Fibroblast of the conjunctiva (primary cell): ENCODE measurements at regions not wholly inside any gene's neighbourhood (a gene's known extent, or its start where the extent isn't known, plus 50 kb on each side); places are given as distances from the start of the nearest gene placed in this dataset.
"Not testable (repeated sequence)": the region's sequence is repeated elsewhere in the genome, so short reads cannot be mapped to it uniquely, and the experiment has no call there.

ENCODE experiments used
- DNase-seq: peaks from one replicate; pipeline ENCODE4 v3.0.0-alpha.2; 2010; ENCODE audit warnings: low read depth

DNA sequence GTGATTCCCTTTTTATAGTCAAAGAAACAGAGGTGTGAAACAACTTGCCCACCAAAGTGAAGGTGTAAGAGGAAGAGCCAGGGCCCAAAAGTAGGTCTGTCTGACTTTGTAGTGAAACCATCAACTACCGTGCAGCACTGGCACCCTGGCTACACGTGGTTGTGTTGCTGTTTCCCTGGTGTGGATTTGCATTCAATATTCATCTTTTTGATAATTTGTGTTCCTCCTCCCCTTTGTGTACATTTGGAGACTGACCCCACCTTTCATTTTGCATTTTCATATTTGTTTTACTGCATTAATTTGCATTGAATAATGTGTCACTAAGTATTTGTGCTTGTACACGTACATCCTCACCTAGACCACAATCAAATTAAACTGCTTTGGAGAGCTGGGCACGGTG lies 873.8 kb upstream of the WWC1 start:
- DNase-seq = no peak

DNA sequence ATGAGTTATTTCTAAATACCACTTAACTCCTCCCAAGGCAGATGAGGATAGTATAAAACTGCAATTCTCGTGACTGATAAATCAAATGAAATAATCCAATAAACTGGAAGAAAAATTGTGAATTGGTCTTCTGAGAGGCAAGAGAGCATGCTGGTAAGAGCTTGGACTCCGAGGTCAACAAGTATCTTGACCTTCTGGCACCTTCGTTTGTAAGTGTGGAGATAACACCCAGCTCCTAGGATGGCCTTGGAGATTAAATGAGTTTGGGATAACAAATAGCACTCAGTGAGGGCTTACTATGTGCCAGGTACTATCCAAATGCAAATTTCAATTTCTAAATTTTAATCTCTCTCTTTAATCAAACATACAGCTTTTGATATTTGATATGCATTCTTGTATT lies 866.3 kb upstream of the WWC1 start:
- DNase-seq = no peak

DNA sequence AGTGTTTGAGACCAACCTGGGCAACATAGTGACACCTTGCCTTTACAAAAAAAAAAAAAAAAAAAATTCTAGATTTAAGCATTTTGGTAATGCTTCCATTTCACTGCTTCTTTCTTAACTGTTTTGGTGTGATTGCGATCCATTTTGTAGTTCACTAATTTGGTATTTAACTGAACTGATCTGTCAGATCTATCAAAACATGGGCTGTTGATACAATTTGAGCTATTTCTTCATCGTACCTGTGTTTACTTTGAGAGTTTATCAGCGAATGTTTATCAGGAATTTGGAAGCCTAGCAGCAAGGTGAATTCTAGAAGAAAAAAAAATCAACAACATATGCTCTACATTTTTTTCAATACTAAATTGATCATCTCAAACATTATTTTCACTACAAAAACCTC lies 864.9 kb upstream of the WWC1 start:
- DNase-seq = no peak

DNA sequence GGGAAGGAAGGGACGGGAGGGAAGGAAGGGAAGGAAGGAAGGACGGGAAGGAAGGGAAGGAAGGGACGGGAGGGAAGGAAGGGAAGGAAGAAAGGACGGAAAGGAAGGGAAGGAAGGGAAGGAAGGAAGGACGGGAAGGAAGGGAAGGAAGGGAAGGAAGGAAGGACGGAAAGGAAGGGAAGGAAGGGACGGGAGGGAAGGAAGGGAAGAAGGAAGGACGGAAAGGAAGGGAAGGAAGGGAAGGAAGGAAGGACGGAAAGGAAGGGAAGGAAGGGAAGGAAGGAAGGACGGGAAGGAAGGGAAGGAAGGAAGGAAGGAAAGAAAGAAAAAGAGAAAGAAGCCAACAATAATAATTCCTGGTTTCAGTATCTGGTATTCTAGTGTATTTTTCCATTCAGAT lies 863.8 kb upstream of the WWC1 start:
- not testable (repeated sequence) for DNase-seq

DNA sequence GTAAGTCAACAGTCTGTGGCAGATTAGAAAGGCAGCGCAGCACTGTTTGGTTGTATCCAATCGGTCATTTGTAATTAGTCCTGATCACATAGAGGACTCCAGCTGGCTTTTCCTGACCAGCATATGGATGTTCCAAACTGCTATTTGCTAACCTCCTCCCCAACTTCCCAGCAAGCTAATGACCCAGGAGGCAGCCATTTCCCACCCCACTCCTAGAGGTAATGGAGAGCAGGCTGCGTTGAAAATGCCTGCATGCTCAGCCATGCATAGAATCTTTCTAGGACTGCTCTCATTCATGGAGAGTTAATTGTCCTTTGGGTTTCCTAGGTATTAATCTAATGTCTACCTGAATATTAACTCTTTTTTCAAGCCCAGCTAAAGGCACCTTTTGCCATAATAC lies 850.6 kb upstream of the WWC1 start:
- DNase-seq = no peak

DNA sequence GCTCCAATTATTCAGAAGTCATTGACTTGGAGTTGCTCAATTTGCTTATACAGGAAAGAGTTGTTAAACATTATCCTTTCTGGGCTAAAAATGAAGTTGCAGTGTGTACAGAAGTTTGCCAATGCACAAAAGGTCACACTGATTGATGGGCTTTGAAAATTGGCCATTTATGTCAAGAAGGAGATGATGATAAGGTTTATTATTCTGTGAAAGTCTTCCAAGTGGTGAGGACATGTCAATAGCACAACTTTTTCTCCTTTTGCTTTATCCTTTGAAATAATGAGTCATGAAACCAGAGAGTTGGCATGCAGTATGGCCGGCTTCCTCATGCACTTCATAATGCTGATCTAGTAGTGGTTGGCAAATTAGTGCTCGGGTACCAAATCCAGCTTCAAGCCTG lies 848.5 kb upstream of the WWC1 start:
- DNase-seq = no peak

DNA sequence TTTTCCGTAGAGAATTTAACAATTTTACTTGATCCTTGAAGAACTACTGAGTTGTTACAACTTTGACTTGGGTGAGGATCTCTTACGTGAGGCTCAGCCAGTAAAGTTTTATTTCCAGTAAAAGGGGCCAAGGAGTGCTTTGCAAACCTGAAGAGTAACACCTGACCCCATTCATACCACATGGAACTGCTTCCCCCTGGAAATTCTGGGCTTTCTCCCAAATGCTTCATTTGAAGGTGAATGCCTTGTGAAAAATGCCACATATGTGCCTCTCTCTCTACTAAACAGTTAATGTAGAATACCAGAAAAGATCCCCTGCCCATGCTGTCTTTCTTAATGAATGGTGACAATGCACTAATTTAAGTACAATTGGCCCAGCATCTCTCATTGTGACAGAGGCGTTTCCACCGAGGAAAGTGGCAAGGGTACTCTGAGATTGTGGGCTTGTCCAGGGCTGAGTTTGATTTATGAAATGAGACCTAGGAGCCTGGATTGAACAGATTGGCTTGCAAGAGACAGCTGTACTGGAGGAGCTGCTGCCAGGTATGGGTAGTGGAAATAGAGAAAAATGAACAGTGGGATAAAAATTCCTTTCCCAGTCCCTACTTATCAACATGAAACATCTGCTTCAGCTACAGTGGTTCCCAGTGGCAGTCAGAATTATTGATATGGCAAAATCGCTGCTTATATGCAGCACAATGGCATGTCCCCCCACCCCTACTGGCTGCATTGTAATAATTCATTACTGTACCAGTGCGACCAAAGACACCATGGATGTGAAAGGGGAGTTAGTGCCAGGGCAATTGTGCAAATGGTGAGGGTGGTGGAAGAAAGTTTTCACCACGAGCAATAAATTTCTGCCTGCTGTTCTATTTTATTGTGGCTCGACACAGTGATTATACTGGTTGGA lies 843.7 kb upstream of the WWC1 start:
- DNase-seq = no peak

DNA sequence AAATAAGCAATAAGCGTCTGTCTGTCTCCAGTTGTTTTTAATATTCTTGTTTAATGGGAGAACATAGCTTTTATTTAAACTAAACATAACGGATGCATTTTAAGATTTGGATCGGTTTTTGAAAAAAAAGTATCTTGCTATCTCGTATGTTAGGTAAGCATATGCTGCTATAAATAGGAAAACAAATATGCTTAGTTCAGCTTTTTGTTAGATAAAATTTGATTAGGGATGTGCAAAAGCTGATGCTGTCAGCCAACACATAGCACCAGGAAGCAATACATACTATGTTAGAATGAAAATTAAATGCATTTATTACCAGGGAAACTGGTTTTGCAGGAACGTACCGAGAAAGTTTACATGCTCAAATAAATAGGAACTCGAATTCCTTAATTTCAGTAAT lies 843.1 kb upstream of the WWC1 start:
- DNase-seq = no peak

DNA sequence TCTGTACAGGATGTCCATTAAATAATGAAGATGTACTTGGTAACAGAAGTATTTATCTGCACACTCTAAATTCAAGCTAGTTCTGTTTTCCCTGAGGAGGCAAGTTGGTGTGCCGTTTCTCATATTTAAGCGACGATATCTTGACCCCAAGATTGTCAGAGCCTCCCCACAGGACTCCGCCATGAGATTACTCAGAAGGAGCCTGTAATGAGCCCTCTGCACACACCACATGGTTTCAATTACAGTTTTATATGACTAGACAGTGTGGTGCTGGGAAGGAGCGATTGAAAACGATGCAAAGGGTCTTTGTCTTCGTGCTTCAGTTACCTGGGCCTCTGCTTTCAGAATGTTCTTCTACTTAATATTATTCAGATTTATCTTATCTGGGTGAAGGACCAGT lies 840.4 kb upstream of the WWC1 start:
- no peak for DNase-seq

DNA sequence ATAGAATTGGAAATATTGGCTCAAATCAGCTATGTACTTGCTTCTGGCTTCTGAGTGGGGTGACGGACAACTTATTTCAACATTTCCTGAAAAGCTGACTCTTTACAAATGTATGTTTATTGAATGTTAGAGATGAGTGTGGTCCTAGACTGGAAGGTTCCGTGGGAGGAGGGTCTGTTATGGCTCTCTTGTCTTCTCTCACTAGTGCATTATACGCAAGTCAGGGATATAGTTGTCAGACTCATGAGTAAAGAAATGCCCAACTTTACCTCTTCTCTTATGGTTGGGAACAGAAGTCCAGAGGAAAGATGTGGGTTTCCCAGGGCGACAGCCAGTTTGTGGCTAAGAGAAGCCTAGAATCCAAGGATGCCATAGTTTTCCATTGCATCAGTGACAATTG lies 839.3 kb upstream of the WWC1 start:
- no peak for DNase-seq

DNA sequence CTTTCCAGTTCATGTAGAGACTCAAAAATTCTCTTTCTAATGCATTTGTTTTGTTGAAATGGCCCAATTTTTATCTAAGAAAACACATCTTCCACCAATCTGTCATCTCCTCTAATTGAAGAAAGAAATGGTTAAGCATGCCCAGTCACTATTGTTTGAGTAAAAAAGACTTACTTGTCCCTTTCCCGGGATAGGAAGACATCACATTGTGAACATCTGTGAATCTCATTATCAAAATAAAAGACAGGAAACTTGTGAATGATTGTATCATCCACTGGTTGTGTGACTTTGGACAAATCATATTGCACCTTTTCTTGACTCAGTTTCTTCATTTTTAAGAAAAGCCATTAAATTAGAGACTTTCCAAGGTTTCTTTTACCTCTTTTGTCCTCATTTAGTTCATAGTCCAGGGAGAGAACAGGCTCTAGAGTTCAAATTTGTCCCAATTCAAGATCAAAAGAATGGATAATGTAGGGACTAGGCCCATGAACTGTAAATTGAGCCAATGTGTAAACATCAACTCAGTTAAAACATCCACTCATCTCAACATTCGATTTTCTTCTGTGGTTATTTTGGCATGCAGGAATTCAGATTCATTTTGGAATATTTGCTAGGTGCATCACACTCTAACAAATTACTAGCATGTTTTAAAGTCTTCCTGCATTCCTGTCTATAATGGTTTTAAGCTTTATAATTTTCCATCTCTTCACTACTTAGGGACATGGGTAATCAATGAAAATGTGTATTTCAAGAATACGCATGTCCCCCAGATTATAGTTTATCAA lies 838.0 kb upstream of the WWC1 start:
- no peak for DNase-seq

DNA sequence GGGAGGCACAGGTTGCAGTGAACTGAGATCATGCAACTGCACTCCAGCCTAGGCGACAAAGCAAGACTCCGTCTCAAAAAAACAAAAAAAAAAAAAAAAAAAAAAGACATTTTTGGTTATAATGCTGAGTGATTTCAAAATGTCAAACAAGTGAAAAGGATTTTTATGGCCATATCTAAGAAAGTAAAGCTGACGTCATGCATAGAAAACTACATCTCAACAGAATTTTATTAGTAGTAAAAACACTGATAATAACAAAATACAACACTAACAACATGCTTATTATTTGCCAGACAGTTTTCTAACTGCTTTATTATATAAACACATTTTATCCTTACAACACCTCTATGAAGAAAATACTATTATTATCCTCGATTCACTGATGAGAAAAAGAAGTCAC lies 833.0 kb upstream of the WWC1 start:
- DNase-seq = no peak

DNA sequence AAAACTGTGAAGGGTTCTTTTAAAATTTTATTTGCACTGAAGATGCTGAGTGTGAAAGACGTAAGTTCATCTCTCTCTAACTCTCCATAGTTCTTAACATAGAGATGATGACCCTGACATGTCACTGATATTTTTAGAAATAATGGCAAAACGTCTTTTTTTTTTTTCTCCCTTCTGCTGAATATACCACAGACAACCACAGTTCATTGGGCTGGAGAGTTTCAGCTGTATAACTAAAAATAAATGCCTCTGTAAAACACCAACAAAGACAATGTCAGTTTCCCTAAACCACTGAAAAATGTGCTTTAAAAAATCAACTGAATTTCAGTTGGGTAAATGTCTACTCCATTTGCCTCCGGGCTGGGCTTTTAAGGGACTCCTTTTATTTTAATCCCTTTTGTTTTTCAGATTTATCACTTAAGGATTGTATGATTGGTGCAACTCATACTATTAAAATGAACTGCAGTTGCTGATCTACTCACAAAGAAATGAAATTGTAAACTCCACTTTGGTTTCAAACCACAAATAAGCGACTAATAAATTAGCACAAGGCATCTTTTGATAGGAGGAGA lies 830.9 kb upstream of the WWC1 start:
- no peak for DNase-seq

DNA sequence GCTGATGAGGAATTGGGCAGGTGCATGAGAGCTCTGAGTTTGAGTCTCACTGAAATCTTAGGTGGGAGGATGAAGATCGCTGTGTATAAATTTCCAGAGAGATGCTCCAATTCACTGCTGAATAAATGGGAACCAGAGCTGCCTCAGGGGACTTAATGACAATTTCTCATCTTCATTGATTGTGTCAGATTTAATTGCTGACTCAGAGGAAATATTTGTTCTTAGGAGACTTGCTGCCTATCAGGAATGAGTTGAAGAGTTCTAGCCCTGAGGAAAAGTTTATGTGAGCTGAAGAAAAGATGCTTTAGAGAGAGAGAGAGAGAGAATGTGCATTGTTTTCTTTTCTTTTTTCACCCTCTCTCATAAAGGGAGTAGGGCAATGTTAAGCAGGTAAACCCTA lies 827.5 kb upstream of the WWC1 start:
- DNase-seq = no peak

DNA sequence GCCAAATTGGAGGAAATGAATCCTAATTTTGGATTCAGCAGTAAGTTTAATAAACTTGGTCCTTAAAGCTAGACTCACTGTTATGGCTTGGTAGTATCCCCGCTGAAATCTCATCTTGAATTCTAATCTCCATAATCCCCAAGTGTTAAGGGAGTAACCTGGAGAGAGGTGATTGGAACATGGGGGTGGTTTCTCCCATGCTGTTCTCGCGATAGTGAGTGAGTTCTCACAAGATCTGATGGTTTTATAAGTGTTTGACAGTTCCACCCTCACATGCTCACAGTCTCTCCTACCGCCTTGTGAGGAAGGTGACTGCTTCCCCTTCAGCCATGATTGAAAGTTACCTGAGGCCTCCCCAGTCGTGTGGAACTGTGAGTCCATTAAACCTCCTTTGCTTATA lies 824.5 kb upstream of the WWC1 start:
- DNase-seq = no peak

DNA sequence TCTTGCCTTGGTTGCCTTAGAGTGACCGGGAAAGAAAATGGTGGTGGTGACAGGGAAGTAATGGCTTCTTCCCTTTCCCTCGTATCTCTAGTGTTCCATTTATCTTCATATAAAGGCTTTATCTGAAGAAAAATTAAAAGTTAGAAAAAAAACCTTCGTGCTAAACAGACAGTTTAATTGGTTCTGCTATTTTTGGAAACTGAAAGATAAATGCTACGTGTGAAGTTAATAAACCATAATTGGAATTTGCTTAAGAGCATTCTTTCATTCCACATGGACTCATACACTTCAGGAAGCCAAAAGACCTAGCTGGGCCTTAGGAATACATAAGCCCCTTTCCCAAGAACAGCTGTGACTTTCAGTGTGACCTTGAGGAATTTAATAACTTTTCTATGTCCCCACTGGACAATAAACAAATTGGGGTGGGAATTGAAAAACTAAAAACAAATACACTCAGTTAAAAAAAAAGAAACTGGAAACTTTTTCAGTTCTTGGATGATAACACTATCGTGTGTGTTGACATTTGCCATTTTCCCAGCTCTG lies 818.8 kb upstream of the WWC1 start:
- DNase-seq = no peak

DNA sequence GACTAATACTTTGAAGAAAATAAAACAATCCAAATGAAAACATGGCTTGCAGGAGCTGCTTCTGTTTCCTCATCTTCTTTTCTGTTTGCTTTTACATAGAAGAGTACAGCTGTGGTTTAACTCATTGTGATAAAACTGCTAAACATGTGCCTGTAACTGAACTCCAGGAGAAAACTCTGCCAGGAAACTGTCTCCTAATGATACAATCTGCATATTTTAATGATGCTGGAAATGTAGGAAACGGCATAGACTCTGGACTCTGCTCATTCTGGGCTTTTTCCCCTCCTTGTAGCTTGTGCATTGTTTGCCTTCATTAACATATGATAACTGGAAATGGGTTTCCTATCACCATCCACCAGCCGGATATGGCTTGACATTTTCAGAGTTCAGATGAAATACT lies 813.3 kb upstream of the WWC1 start:
- no peak for DNase-seq

DNA sequence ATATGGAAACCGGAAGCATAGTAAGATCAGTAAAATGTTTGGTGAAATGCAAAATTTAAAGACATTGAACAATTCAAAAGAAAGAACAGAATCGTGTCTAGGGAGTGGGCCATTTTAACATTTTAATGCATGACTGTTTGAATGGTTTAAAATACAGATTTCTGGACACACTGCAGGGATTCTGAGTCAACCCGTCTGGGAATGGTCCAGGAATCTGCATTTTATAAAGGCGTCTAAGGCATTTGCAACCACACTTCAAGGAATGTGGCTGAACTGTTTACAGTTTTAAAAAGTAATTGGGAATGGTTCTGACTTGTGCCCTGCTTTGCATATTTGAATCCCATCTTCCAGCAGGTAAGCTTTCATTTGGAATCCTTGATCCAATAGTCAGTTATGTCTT lies 811.7 kb upstream of the WWC1 start:
- DNase-seq = no peak

DNA sequence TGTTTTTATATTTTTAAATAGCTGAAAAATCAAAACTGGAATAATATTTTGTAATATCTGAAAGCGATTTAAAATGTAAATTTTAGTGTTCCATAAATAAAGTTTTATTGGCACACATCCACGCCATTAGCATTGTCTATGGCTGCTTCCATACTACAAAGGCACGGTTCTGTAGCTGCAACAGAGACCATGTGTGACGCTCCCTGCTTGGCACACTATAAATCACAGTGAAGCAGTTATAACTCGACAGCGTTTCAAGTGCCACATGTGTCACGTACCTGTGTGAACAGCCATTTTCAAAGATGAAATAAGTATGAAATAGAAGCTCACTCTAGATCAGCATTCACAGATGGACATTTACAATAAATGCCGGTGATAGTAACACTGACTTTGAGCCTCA lies 810.1 kb upstream of the WWC1 start:
- no peak for DNase-seq

DNA sequence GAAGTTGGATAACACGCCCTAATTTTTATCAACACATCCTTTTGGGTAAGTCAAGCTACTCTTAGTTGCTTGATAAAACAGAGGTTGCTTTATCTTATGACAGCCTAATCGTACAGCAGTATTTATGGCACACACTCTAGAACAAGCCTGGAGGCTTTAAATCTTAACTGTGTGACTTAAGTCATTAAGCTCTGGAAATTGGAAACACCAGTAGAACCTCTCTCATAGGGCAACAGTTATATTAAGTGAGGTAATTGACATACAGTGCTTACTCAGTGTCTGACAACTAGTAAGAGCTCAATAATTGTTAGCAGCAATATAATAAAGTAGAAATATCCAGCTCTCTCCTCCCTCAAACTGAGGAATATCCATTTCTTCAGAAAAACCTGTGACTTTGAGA lies 808.9 kb upstream of the WWC1 start:
- DNase-seq = no peak

DNA sequence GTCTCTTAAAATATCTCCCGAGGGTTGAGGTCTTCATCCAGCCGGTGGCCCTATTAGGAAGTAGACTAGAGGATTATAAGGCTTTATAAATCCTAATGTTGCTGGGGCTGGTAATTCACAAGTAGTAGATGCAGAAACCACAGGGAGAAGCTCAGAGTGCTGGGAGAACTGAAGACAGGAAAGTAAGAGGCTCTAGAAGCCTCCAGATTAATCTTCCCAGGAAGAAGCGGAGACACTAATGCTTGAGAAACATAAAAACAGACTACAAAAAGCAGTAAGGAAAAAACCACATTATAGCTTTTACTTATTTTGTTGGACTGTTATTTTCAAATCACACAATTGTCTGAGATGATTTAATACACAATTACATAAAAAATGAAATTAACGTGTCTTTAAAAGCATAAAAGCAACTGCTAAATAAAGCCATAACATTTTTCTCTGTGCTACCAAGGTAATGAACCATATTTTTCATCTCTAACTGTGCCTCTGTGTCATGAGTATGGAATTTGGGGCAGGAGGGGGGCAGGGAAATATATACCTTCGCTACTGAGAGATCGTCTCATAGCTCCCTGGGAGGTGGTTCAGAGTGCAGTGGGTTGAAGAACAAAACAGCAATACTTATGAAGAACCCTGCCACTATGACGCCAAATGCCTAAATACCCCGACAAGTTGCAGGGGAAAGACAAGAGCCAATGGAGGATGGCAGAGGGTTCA lies 806.2 kb upstream of the WWC1 start:
- DNase-seq = no peak

DNA sequence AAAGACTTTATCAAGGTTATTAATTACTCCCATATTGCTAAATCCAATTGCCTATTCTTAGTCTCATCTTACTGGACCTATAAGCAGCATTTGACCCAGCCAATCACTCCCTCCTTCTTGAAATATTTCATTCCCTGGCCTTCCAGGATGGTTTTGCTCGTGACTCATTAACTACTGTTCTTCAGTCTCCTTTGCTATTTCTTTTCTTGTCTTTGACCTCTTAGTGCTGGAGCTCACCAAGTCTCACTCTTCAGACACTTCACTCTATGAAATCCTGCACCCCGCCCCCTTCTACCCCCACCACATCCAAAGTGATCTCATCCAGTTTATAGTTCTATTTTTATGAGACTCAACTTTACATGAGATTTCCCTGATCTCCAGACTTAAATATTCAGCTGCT lies 803.1 kb upstream of the WWC1 start:
- no peak for DNase-seq
